HL-60 (cell line): ENCODE measurements at regions not wholly inside any gene's neighbourhood (a gene's known extent, or its start where the extent isn't known, plus 50 kb on each side); places are given as distances from the start of the nearest gene placed in this dataset.

Experiments used
- POLR2AphosphoS5 ChIP-seq: IDR thresholded peaks from 2 replicates; pipeline ENCODE4 v1.6.1; 2012; ENCODE audit warnings: low read depth
- TF ChIP-seq, protein P1 (sequence below): IDR thresholded peaks from one replicate; pipeline ENCODE4 v1.5.1; 2011; ENCODE audit warnings: low read length, control low read depth, inconsistent platforms; ENCODE audit not compliant: insufficient read depth

DNA sequence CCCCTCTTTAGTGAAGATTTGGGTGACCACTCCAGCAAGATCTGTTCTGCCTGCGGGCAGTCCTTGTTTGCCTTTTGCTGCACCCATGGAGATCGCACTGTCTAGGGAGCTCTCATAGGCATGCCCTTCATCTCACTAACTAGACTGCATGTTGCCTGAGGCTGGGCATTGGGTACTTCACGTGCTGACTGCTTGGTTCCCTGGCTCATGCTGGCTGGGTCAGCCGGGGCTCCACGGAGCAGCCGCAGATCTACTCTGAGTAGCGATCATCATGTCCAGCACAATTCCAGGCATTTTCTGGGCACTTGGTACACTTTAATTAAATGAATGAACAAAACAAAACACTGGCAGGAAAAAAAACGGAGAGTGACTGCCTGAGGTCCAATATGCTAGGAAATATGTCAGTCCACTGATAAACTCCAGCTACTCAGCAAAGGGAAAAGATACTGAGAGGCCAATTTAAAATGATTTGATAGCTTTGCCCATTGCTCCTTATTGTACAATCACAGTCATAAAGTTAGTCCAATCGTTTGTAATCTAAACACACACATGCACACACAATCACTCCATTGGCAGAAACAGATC lies 220.3 kb downstream of the C1D start:
- TF ChIP-seq, protein P1, sequence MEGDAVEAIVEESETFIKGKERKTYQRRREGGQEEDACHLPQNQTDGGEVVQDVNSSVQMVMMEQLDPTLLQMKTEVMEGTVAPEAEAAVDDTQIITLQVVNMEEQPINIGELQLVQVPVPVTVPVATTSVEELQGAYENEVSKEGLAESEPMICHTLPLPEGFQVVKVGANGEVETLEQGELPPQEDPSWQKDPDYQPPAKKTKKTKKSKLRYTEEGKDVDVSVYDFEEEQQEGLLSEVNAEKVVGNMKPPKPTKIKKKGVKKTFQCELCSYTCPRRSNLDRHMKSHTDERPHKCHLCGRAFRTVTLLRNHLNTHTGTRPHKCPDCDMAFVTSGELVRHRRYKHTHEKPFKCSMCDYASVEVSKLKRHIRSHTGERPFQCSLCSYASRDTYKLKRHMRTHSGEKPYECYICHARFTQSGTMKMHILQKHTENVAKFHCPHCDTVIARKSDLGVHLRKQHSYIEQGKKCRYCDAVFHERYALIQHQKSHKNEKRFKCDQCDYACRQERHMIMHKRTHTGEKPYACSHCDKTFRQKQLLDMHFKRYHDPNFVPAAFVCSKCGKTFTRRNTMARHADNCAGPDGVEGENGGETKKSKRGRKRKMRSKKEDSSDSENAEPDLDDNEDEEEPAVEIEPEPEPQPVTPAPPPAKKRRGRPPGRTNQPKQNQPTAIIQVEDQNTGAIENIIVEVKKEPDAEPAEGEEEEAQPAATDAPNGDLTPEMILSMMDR, result no peak
- no peak for TF ChIP-seq POLR2AphosphoS5
